C4-2B (cell line): ENCODE measurements at regions not wholly inside any gene's neighbourhood (a gene's known extent, or its start where the extent isn't known, plus 50 kb on each side); places are given as distances from the start of the nearest gene placed in this dataset.

Source experiments
- ZFX ChIP-seq: fragments of 450-650 bp; IDR thresholded peaks from 2 replicates; pipeline ENCODE4 v1.6.1; 2017
- TF ChIP-seq, protein P1 (sequence below): fragments of 450-650 bp; conservative IDR thresholded peaks from 2 replicates; pipeline ENCODE4 v1.5.1; 2017; ENCODE audit warnings: mild to moderate bottlenecking

- TF ChIP-seq, protein P1, sequence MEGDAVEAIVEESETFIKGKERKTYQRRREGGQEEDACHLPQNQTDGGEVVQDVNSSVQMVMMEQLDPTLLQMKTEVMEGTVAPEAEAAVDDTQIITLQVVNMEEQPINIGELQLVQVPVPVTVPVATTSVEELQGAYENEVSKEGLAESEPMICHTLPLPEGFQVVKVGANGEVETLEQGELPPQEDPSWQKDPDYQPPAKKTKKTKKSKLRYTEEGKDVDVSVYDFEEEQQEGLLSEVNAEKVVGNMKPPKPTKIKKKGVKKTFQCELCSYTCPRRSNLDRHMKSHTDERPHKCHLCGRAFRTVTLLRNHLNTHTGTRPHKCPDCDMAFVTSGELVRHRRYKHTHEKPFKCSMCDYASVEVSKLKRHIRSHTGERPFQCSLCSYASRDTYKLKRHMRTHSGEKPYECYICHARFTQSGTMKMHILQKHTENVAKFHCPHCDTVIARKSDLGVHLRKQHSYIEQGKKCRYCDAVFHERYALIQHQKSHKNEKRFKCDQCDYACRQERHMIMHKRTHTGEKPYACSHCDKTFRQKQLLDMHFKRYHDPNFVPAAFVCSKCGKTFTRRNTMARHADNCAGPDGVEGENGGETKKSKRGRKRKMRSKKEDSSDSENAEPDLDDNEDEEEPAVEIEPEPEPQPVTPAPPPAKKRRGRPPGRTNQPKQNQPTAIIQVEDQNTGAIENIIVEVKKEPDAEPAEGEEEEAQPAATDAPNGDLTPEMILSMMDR = no peak
- no peak for TF ChIP-seq ZFX
These were observed 265.5 kb upstream of the POT1 start for GRCh38 chr7:125195156-125195555.
